ENCODE measurements at regions not wholly inside any gene's neighbourhood (a gene's known extent, or its start where the extent isn't known, plus 50 kb on each side); places are given as distances from the start of the nearest gene placed in this dataset.
"Not testable (repeated sequence)": the region's sequence is repeated elsewhere in the genome, so short reads cannot be mapped to it uniquely, and the experiment has no call there.

GRCh38 chr11:130562549-130562948 lies 114.1 kb downstream of the ADAMTS15 start:
- Histone ChIP-seq H3K9me3 (no peaks in the 10 kb centered on the region), H3K4me3 (no peak overlapping the region), H3K27me3 (no peaks in the 10 kb centered on the region), H3K27ac (no peak overlapping the region), H3K36me3 (no peaks in the 10 kb centered on the region), H3K4me1 (no peaks in the 10 kb centered on the region)
- DNase-seq (ENCODE audit: low spot score in 2 of 2) = no peak
- no peak for TF ChIP-seq CTCF (IDR thresholded peaks at IDR 0.05)
- intact Hi-C loops (cut with DNase I) = no loop called here

- H3K4me3 ChIP-seq; DNase-seq (ENCODE audit: low spot score in 2 of 2); H3K27ac ChIP-seq; intact Hi-C loops (cut with DNase I); H3K27me3 ChIP-seq; H3K36me3 ChIP-seq; H3K9me3 ChIP-seq; H3K4me1 ChIP-seq: not testable (repeated sequence)
Observed at GRCh38 chr11:130566360-130566759, 117.9 kb downstream of the ADAMTS15 start.

- no peaks in the 10 kb centered on the region for H3K4me1 ChIP-seq
- H3K27ac ChIP-seq = no peak overlapping the region
- TF ChIP-seq CTCF (IDR thresholded peaks at IDR 0.05) = no peak
- H3K27me3 ChIP-seq = no peaks in the 10 kb centered on the region
- no peak for DNase-seq (ENCODE audit: low spot score in 2 of 2)
- intact Hi-C loops (cut with DNase I) = no loop called here
- no peaks in the 10 kb centered on the region for H3K9me3 ChIP-seq
- H3K36me3 ChIP-seq = no peaks in the 10 kb centered on the region
- H3K4me3 ChIP-seq = no peak overlapping the region
Observed at GRCh38 chr11:130571519-130571918, 123.1 kb downstream of the ADAMTS15 start.

- TF ChIP-seq CTCF (IDR thresholded peaks at IDR 0.05) = no peak
Observed at GRCh38 chr11:130571947-130572584, 123.6 kb downstream of the ADAMTS15 start.

GRCh38 chr11:130573767-130574166 lies 125.3 kb downstream of the ADAMTS15 start:
- Histone ChIP-seq H3K27ac (no peak overlapping the region), H3K4me1 (no peaks in the 10 kb centered on the region), H3K9me3 (no peaks in the 10 kb centered on the region), H3K4me3 (no peak overlapping the region), H3K27me3 (no peaks in the 10 kb centered on the region), H3K36me3 (no peaks in the 10 kb centered on the region)
- intact Hi-C loops (cut with DNase I) = no loop called here
- no peak for TF ChIP-seq CTCF (IDR thresholded peaks at IDR 0.05)
- DNase-seq (ENCODE audit: low spot score in 2 of 2) = no peak

More at GRCh38 chr11:130571947-130572584, 123.6 kb downstream of the ADAMTS15 start:
- H3K36me3 ChIP-seq = no peaks in the 10 kb centered on the region
- DNase-seq (ENCODE audit: low spot score in 2 of 2) = no peak
- H3K4me1 ChIP-seq = no peaks in the 10 kb centered on the region
- H3K4me3 ChIP-seq = no peak overlapping the region
- no peak overlapping the region for H3K27ac ChIP-seq
- no peaks in the 10 kb centered on the region for H3K9me3 ChIP-seq
- no peaks in the 10 kb centered on the region for H3K27me3 ChIP-seq
- intact Hi-C loops (cut with DNase I) = no loop called here

GRCh38 chr11:130574740-130575139 lies 126.3 kb downstream of the ADAMTS15 start:
- TF ChIP-seq CTCF (IDR thresholded peaks at IDR 0.05) = no peak
- Histone ChIP-seq H3K27ac (no peak overlapping the region), H3K4me1 (no peaks in the 10 kb centered on the region), H3K4me3 (no peak overlapping the region), H3K27me3 (no peaks in the 10 kb centered on the region), H3K36me3 (no peaks in the 10 kb centered on the region), H3K9me3 (no peaks in the 10 kb centered on the region)
- intact Hi-C loops (cut with DNase I) = no loop called here
- no peak for DNase-seq (ENCODE audit: low spot score in 2 of 2)
